Astrocyte of the spinal cord (primary cell): ENCODE measurements at regions not wholly inside any gene's neighbourhood (a gene's known extent, or its start where the extent isn't known, plus 50 kb on each side); places are given as distances from the start of the nearest gene placed in this dataset.

Source experiments
- DNase-seq: peaks from one replicate; pipeline ENCODE4 v3.0.0; 2011; ENCODE audit warnings: low read depth, low spot score
- H3K4me3 ChIP-seq: 2 replicates; pipeline ENCODE4 v1.5.1; 2011; ENCODE audit warnings: low read depth, mild to moderate bottlenecking, low read length, moderate library complexity
- in situ Hi-C: cut with HindIII; loops from 2 replicates; pipeline ENCODE4 v1.10.0; 2017; ENCODE audit warnings: low sequenced_read_pairs
- TF ChIP-seq, protein P1 (sequence below): IDR thresholded peaks from 2 replicates; pipeline ENCODE4 v1.5.1; 2012; ENCODE audit warnings: low read depth, mild to moderate bottlenecking, low read length, inconsistent platforms

DNA sequence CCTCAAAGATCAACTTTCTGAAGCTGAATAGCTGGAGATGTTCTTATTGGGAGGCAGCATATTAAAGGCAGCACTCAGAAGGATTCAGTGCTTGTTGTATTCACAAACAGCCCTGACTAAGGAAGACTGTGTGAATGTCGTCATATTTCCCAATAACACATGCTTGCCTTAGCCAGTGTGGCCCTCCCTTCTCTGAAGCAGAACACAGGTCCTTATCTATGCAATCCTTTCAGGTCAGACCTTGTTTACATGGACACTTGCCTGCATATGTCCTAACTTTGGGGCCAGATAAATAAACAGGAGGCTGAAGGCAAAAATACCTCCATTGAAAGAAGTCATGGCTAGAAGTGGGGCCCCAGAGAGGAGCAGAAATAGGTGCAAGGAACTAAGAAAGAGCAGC, 97.2 kb downstream of the SLC4A3 start:
- no peak for DNase-seq
- in situ Hi-C loops: no loop called here
- H3K4me3 ChIP-seq: no peak overlapping the region
- TF ChIP-seq, protein P1, sequence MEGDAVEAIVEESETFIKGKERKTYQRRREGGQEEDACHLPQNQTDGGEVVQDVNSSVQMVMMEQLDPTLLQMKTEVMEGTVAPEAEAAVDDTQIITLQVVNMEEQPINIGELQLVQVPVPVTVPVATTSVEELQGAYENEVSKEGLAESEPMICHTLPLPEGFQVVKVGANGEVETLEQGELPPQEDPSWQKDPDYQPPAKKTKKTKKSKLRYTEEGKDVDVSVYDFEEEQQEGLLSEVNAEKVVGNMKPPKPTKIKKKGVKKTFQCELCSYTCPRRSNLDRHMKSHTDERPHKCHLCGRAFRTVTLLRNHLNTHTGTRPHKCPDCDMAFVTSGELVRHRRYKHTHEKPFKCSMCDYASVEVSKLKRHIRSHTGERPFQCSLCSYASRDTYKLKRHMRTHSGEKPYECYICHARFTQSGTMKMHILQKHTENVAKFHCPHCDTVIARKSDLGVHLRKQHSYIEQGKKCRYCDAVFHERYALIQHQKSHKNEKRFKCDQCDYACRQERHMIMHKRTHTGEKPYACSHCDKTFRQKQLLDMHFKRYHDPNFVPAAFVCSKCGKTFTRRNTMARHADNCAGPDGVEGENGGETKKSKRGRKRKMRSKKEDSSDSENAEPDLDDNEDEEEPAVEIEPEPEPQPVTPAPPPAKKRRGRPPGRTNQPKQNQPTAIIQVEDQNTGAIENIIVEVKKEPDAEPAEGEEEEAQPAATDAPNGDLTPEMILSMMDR: no peak

DNA sequence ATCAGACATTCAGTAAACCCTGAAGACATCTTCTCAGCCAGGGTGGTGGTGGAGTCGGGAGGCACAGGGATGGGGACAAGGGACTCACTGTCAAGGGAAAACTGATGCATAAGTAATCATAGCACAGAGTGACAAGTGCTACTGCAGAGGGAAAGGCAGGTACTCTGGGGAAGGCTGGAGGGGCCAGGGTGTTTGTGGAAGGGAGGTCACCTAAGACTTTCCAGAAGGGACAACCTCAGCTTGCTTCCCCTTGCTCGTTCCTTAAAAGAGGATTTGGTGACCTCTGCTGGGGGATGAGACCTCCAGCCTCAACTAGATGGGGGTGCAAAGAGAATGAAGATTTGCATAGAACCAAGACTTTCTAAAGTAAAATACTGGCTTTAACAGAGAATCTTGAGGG, 99.5 kb downstream of the SLC4A3 start:
- no peak for DNase-seq
- no peak overlapping the region for H3K4me3 ChIP-seq
- TF ChIP-seq, protein P1: peak; percentile 10
- in situ Hi-C loops: no loop called here

DNA sequence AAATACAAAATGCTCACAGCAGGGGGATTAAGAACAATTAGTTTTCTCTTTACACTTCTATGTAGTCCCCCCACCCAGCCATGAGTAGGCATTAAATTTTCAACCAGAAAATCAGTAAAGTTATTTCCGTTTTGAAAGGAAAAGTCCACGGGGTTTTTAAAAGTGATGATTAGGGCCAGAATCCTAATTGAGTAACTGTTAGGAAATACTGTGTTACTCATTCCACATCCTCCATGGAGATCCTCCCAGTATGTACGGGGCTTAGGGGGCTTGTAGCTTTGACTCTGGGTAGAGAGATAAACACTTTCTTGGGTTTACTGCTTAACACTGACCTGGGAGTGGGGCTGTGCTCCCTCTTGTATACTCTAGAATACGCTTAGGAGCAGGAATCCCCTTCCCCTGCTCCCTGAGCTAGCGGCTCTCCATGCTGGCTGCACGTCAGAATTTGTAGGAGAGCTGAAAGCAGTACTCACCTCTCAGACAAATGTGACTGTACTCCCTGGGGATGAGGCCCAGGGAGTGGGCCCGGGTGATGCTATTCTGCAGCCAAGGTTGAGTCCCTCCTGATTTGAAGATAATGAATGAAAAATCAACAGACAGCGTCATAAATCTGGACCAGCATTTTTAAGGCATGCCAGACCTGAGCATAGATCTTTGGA, 100.5 kb downstream of the SLC4A3 start:
- TF ChIP-seq, protein P1: no peak
- in situ Hi-C loops: no loop called here
- no peak for DNase-seq
- H3K4me3 ChIP-seq: no peak overlapping the region

DNA sequence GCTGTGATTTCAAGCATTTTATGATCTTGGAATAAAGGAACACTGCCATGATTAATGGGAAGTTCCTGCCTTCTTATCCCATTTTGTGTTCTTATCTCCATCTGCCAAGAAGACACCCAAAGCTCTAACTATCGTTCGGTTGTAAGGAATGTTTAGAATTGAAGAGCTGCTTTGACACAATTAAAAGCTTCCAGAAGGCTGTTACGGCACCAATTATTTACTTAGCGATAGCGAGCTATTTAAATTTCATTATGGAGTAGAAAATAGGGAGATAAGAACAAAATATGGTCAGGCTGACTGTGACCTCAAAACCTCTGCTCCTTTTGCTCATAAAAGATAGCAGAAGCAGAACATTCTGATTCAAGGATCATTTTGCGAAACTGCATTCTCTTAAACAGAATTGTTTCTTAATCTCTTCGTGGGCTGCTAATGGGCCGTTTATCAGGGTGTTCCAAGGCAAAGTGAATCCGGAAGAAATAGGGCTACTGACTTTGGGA, 101.6 kb downstream of the SLC4A3 start:
- TF ChIP-seq, protein P1: no peak
- DNase-seq: no peak
- no peak overlapping the region for H3K4me3 ChIP-seq
- in situ Hi-C loops: no loop called here

DNA sequence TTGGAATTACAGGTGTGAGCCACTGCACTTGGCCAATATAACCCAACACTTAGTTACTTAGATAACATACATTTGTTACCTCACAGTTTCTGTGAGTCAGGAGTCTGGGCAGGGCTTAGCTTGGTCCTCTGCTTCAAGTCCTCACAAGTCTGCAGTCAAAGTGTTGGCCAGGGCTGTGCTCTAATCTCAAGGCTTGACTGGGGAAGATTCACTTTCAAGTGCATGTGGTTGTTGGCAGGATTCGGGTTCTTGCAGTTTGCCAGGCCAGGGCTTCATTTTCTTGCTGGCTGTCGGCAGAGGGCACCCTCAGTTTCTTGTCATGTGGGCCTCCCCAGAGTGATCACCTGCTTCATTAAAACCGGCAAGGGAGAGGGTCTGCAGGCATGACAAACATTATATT, 103.7 kb downstream of the SLC4A3 start:
- TF ChIP-seq, protein P1: no peak
- in situ Hi-C loops: no loop called here
- no peak for DNase-seq
- H3K4me3 ChIP-seq: no peak overlapping the region

DNA sequence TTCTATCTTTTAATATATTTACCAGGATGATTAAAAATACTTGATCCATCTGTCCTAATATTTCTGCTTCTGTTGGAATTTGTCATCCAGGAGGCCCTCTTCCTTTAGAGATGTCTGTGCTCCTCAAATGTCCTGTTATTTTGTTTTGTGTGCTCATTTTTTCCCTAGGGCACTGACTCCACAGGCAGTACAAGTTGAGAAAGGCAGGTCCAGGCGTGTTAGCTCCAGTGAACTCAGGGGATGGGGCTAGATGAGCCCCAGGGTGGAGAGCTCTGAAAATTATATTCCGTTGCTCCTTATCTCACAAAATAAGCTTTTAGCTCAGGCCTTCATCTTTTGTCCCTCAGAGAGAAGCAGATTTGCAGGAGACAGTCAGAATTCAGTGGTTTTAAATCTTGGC, 105.7 kb downstream of the SLC4A3 start:
- H3K4me3 ChIP-seq: no peak overlapping the region
- in situ Hi-C loops: no loop called here
- DNase-seq: no peak
- TF ChIP-seq, protein P1: no peak
